Esophagus squamous epithelium (tissue), 4 donors: ENCODE measurements at regions not wholly inside any gene's neighbourhood (a gene's known extent, or its start where the extent isn't known, plus 50 kb on each side); places are given as distances from the start of the nearest gene placed in this dataset.

Experiments
- CTCF ChIP-seq, 6 experiments: fragments of 450-650 bp in 4 of 6; fragments of 200-600 bp in 2 of 6; sonication (generic) in 2 of 6; IDR thresholded peaks; one replicate each; pipeline ENCODE4 v1.5.1; 2016 to 2019; ENCODE audit warnings: antibody characterized with exemption in 6 of 6, mild to moderate bottlenecking in 4 of 6, moderate library complexity in 4 of 6
- POLR2A ChIP-seq, 4 donors: fragments of 450-650 bp; IDR thresholded peaks; one replicate each; pipeline ENCODE4 v1.6.1; 2017; ENCODE audit warnings: antibody characterized with exemption in 4 of 4, mild to moderate bottlenecking in 4 of 4, moderate library complexity in 3 of 4

GRCh38 chr11:119522609-119523008 is 99.6 kb upstream of the THY1 start:
- no peak for TF ChIP-seq CTCF (IDR thresholded peaks at IDR 0.05)
- no peak for TF ChIP-seq POLR2A (IDR thresholded peaks at IDR 0.05)
